ENCODE measurements at regions not wholly inside any gene's neighbourhood (a gene's known extent, or its start where the extent isn't known, plus 50 kb on each side); places are given as distances from the start of the nearest gene placed in this dataset.

- TF ChIP-seq POLR2AphosphoS5 (IDR thresholded peaks at IDR 0.05; ENCODE audit: low read depth, low read length) (no peak), POLR2A (IDR thresholded peaks at IDR 0.05; ENCODE audit: low read depth, low read length) (no peak)
Measured at GRCh38 chr5:18079831-18080230, 445.6 kb downstream of the TAF11L14 start.

Data from GM12892 (cell line).